NCI-H2227 (cell line): ENCODE measurements at regions not wholly inside any gene's neighbourhood (a gene's known extent, or its start where the extent isn't known, plus 50 kb on each side); places are given as distances from the start of the nearest gene placed in this dataset.
"Not testable (repeated sequence)": the region's sequence is repeated elsewhere in the genome, so short reads cannot be mapped to it uniquely, and the experiment has no call there.

Experiments
- DNase-seq: peaks from one replicate; lab custom pipeline; 2025; ENCODE audit not compliant: unreplicated experiment; lab: John Stamatoyannopoulos, UW

- DNase-seq: no peak
These were observed 170.3 kb downstream of the VEGFC start for GRCh38 chr4:176622251-176622948.

- DNase-seq: not testable (repeated sequence)
These were observed 167.6 kb downstream of the VEGFC start for GRCh38 chr4:176624983-176625610.

- DNase-seq: no peak
These were observed 164.8 kb downstream of the VEGFC start for GRCh38 chr4:176627916-176628315.

- no peak for DNase-seq
These were observed 161.1 kb downstream of the VEGFC start for GRCh38 chr4:176631611-176632010.
